Neural progenitor cell (in vitro differentiated cells): ENCODE measurements at regions not wholly inside any gene's neighbourhood (a gene's known extent, or its start where the extent isn't known, plus 50 kb on each side); places are given as distances from the start of the nearest gene placed in this dataset.
"Not testable (repeated sequence)": the region's sequence is repeated elsewhere in the genome, so short reads cannot be mapped to it uniquely, and the experiment has no call there.

Experiments used
- DNase-seq: peaks from one replicate; pipeline ENCODE4 v3.0.0-alpha.2; 2016; ENCODE audit warnings: low spot score
- H2AFZ ChIP-seq: fragments of 200-600 bp; sonication (generic); replicated peaks from 2 replicates; pipeline ENCODE4 v1.6.1; 2016; ENCODE audit warnings: antibody characterized with exemption
- H3F3A ChIP-seq: fragments of 200-600 bp; sonication (generic); 2 replicates; pipeline ENCODE4 v1.6.1; 2016; ENCODE audit warnings: antibody characterized with exemption, low read depth
- H3K27ac ChIP-seq: fragments of 200-600 bp; sonication (generic); 2 replicates; pipeline ENCODE4 v1.5.1; 2016; ENCODE audit warnings: mild to moderate bottlenecking
- H3K27me3 ChIP-seq: fragments of 200-600 bp; sonication (generic); 2 replicates; pipeline ENCODE4 v1.6.1; 2016; ENCODE audit warnings: mild to moderate bottlenecking, moderate library complexity
- H3K36me3 ChIP-seq: fragments of 200-600 bp; sonication (generic); 2 replicates; pipeline ENCODE4 v1.5.1; 2016
- H3K4me1 ChIP-seq: fragments of 200-600 bp; sonication (generic); 2 replicates; pipeline ENCODE4 v1.6.1; 2016; ENCODE audit warnings: mixed run types
- H3K4me2 ChIP-seq: fragments of 200-600 bp; sonication (generic); 2 replicates; pipeline ENCODE4 v1.6.1; 2016
- H3K4me3 ChIP-seq: fragments of 200-600 bp; sonication (generic); 2 replicates; pipeline ENCODE4 v1.5.1; 2016
- H3K79me2 ChIP-seq: fragments of 200-600 bp; sonication (generic); 2 replicates; pipeline ENCODE4 v1.6.1; 2016; ENCODE audit warnings: low read depth
- H3K9ac ChIP-seq: fragments of 200-600 bp; sonication (generic); 2 replicates; pipeline ENCODE4 v1.6.1; 2016
- H3K9me3 ChIP-seq: fragments of 200-600 bp; sonication (generic); 2 replicates; pipeline ENCODE4 v1.5.1; 2016; ENCODE audit warnings: low read depth
- H4K20me1 ChIP-seq: fragments of 200-600 bp; sonication (generic); 2 replicates; pipeline ENCODE4 v1.6.1; 2016; ENCODE audit warnings: low read depth
- H3K27ac Mint-ChIP-seq: 3 replicates; pipeline ENCODE4 v1.8.0; 2021; ENCODE audit warnings: mixed read lengths
- H3K27me3 Mint-ChIP-seq: 2 replicates; pipeline ENCODE4 v1.8.0; 2022; ENCODE audit warnings: low read depth, mild to moderate bottlenecking, inconsistent platforms, moderate library complexity, mixed read lengths; ENCODE audit not compliant: insufficient read depth
- H3K36me3 Mint-ChIP-seq: 3 replicates; pipeline ENCODE4 v1.8.0; 2021; ENCODE audit warnings: mixed read lengths
- H3K4me1 Mint-ChIP-seq: 3 replicates; pipeline ENCODE4 v1.8.0; 2021; ENCODE audit warnings: mixed read lengths
- H3K4me3 Mint-ChIP-seq: 3 replicates; pipeline ENCODE4 v1.8.0; 2021; ENCODE audit warnings: mild to moderate bottlenecking, moderate library complexity, mixed read lengths
- H3K9me3 Mint-ChIP-seq: 3 replicates; pipeline ENCODE4 v1.8.0; 2020; ENCODE audit warnings: mixed read lengths
- CTCF ChIP-seq: fragments of 200-600 bp; sonication (generic); IDR thresholded peaks from 2 replicates; pipeline ENCODE4 v1.5.1; 2017; ENCODE audit warnings: antibody characterized with exemption, mild to moderate bottlenecking
- EZH2 ChIP-seq: fragments of 200-600 bp; sonication (generic); IDR thresholded peaks from 2 replicates; pipeline ENCODE4 v1.6.1; 2017; ENCODE audit warnings: antibody characterized with exemption, mild to moderate bottlenecking, moderate library complexity
- EZH2phosphoT487 ChIP-seq: fragments of 200-600 bp; sonication (generic); IDR thresholded peaks from 2 replicates; pipeline ENCODE4 v1.6.1; 2017; ENCODE audit warnings: antibody characterized with exemption

- Mint-ChIP-seq H3K27me3 (peaks cover 3% of the 10 kb centered on the region), H3K27ac (no peak overlapping the region), H3K9me3 (no peaks in the 10 kb centered on the region), H3K4me3 (no peak overlapping the region), H3K4me1 (no peaks in the 10 kb centered on the region), H3K36me3 (no peaks in the 10 kb centered on the region)
- no peak for TF ChIP-seq CTCF
- no peak for TF ChIP-seq EZH2
- TF ChIP-seq EZH2phosphoT487: no peak
- no peaks in the 10 kb centered on the region for H4K20me1 ChIP-seq
- no peak overlapping the region for H3K4me2 ChIP-seq
- H3K27ac ChIP-seq: no peak overlapping the region
- H3K9ac ChIP-seq: no peak overlapping the region
- H3K4me1 ChIP-seq: peaks cover under 1% of the 10 kb centered on the region
- no peaks in the 10 kb centered on the region for H3K79me2 ChIP-seq
- H3K4me3 ChIP-seq: no peak overlapping the region
- DNase-seq: no peak
- H2AFZ ChIP-seq: no peak overlapping the region
- no peaks in the 10 kb centered on the region for H3K36me3 ChIP-seq
- H3K9me3 ChIP-seq: no peaks in the 10 kb centered on the region
- H3K27me3 ChIP-seq: no peaks in the 10 kb centered on the region
- H3F3A ChIP-seq: no peaks in the 10 kb centered on the region
These were observed 60.3 kb upstream of the MAP3K1 start for GRCh38 chr5:56755036-56755555.

- DNase-seq, H3K27me3 Mint-ChIP-seq, H3K27ac Mint-ChIP-seq, H3K79me2 ChIP-seq, H4K20me1 ChIP-seq, H3K4me1 Mint-ChIP-seq, H3K4me3 ChIP-seq, H2AFZ ChIP-seq, H3K36me3 Mint-ChIP-seq, H3K4me3 Mint-ChIP-seq, H3F3A ChIP-seq, H3K4me1 ChIP-seq, H3K9me3 ChIP-seq, H3K4me2 ChIP-seq, H3K9me3 Mint-ChIP-seq, H3K36me3 ChIP-seq, H3K27me3 ChIP-seq, H3K9ac ChIP-seq, H3K27ac ChIP-seq: not testable (repeated sequence)
These were observed 61.8 kb upstream of the MAP3K1 start for GRCh38 chr5:56753588-56753987.

GRCh38 chr5:56751572-56752313, 63.6 kb upstream of the MAP3K1 start:
- no peak for DNase-seq
- Histone ChIP-seq H3K27me3 (no peaks in the 10 kb centered on the region), H3K27ac (no peak overlapping the region), H3K4me1 (no peaks in the 10 kb centered on the region), H3K79me2 (no peaks in the 10 kb centered on the region), H3K4me3 (no peak overlapping the region), H3K9ac (no peak overlapping the region), H4K20me1 (no peaks in the 10 kb centered on the region), H3F3A (no peaks in the 10 kb centered on the region), H3K36me3 (no peaks in the 10 kb centered on the region), H3K4me2 (no peak overlapping the region), H3K9me3 (no peaks in the 10 kb centered on the region), H2AFZ (no peak overlapping the region)
- H3K9me3 Mint-ChIP-seq: no peaks in the 10 kb centered on the region
- no peak overlapping the region for H3K4me3 Mint-ChIP-seq
- H3K27ac Mint-ChIP-seq: no peak overlapping the region
- no peaks in the 10 kb centered on the region for H3K4me1 Mint-ChIP-seq
- no peaks in the 10 kb centered on the region for H3K36me3 Mint-ChIP-seq
- H3K27me3 Mint-ChIP-seq: peaks cover 3% of the 10 kb centered on the region
- TF ChIP-seq EZH2phosphoT487 (no peak), EZH2 (no peak), CTCF (no peak)

GRCh38 chr5:56749842-56750241, 65.5 kb upstream of the MAP3K1 start:
- H3K27me3 ChIP-seq: no peaks in the 10 kb centered on the region
- H3K36me3 ChIP-seq: no peaks in the 10 kb centered on the region
- H3K36me3 Mint-ChIP-seq: no peaks in the 10 kb centered on the region
- no peak overlapping the region for H3K9ac ChIP-seq
- H3K4me2 ChIP-seq: no peak overlapping the region
- no peak overlapping the region for H3K4me3 ChIP-seq
- DNase-seq: no peak
- H3K9me3 ChIP-seq: no peaks in the 10 kb centered on the region
- TF ChIP-seq CTCF (no peak), EZH2phosphoT487 (no peak)
- H3K4me1 ChIP-seq: no peaks in the 10 kb centered on the region
- H3F3A ChIP-seq: no peaks in the 10 kb centered on the region
- peaks cover 3% of the 10 kb centered on the region for H3K27me3 Mint-ChIP-seq
- no peak overlapping the region for H3K27ac Mint-ChIP-seq
- H2AFZ ChIP-seq: no peak overlapping the region
- H3K4me1 Mint-ChIP-seq: no peaks in the 10 kb centered on the region
- no peaks in the 10 kb centered on the region for H3K9me3 Mint-ChIP-seq
- no peaks in the 10 kb centered on the region for H3K79me2 ChIP-seq
- no peaks in the 10 kb centered on the region for H4K20me1 ChIP-seq
- H3K27ac ChIP-seq: no peak overlapping the region
- H3K4me3 Mint-ChIP-seq: no peak overlapping the region
